K562 (cell line): ENCODE measurements at regions not wholly inside any gene's neighbourhood (a gene's known extent, or its start where the extent isn't known, plus 50 kb on each side); places are given as distances from the start of the nearest gene placed in this dataset.
A peak's percentile ranks its signal among the peaks of the same experiment; 100 is the strongest.

Source experiments
- ATAC-seq: fragments of 200-7000 bp; cut with Tn5 transposase; 3 replicates; pipeline ENCODE4 v1.9.1; 2020; ENCODE audit warnings: moderate library complexity
- BruUV-seq: library from RNA; stranded (reverse); fragments of 400-500 nt; replicated peaks from 2 replicates; lab custom pipeline; 2021; lab: Mats Ljungman, UMichigan
- CTCF ChIA-PET: fragments of 300-600 bp; formaldehyde crosslinking; extraction: SDS; loops from one replicate; lab custom pipeline; 2021; ENCODE audit warnings: low intra/inter-chr PET ratio; lab: Yijun Ruan, JAX
- POLR2A ChIA-PET: fragments of 300-600, 350-650 bp; sonication (Branson Sonifier 250); formaldehyde crosslinking; extraction: SDS; loops from one replicate; lab custom pipeline; 2021; ENCODE audit warnings: antibody characterized with exemption, inconsistent platforms; lab: Yijun Ruan, JAX
- DNase-seq, 4 experiments: peaks; one replicate each; pipeline versions ENCODE4 v3.0.0 to v3.0.0-alpha.2; 2011 to 2018; ENCODE audit warnings: low spot score in 3 of 4, mixed read lengths in 3 of 4; ENCODE audit errors: extremely low read depth in 1 of 4
- FAIRE-seq: peaks from 2 replicates; lab custom pipeline; 2011; peaks lifted over from hg19 to GRCh38; lab: Jason Lieb, UNC
- H2AFZ ChIP-seq: 2 replicates; pipeline ENCODE4 v1.6.0; 2011; ENCODE audit warnings: low read depth, low read length, control low read depth, inconsistent platforms
- H3K27ac ChIP-seq: fragments of 200-600 bp; 3 replicates; pipeline ENCODE4 v1.8.0; 2011; ENCODE audit warnings: low read depth, mild to moderate bottlenecking, control low read depth, inconsistent platforms, low read length, moderate library complexity, mixed read lengths; ENCODE audit errors: extremely low read depth
- H3K27me3 ChIP-seq, 2 experiments: fragments of 300-600 bp in 1 of 2; 2 replicates in 1 of 2; 3 replicates in 1 of 2; pipeline versions ENCODE4 v1.6.0 to v1.8.0; 2011; ENCODE audit warnings: inconsistent platforms in 2 of 2, low read length in 2 of 2, mild to moderate bottlenecking in 1 of 2, mixed read lengths in 1 of 2, moderate library complexity in 1 of 2; ENCODE audit not compliant: control insufficient read depth in 2 of 2, insufficient read depth in 2 of 2
- H3K36me3 ChIP-seq: fragments of 300-600 bp; 3 replicates; pipeline ENCODE4 v1.8.0; 2011; ENCODE audit warnings: mild to moderate bottlenecking, low read length, inconsistent platforms; ENCODE audit not compliant: control insufficient read depth, insufficient read depth
- H3K4me1 ChIP-seq, 2 experiments: fragments of 200-600 bp in 1 of 2; replicated peaks in 1 of 2; 2 replicates in 1 of 2; 3 replicates in 1 of 2; pipeline versions ENCODE4 v1.5.1 to v1.8.0; 2011; ENCODE audit warnings: inconsistent platforms in 2 of 2, low read length in 2 of 2, mild to moderate bottlenecking in 1 of 2, mixed read lengths in 1 of 2, moderate library complexity in 1 of 2; ENCODE audit not compliant: control insufficient read depth in 2 of 2, insufficient read depth in 2 of 2
- H3K4me2 ChIP-seq: 2 replicates; pipeline ENCODE4 v1.6.1; 2011; ENCODE audit warnings: low read length, control low read depth, inconsistent platforms, mixed read lengths; ENCODE audit not compliant: insufficient read depth
- H3K4me3 ChIP-seq: fragments of 200-600 bp; sonication (generic), shearing (Covaris generic); 2 replicates; pipeline ENCODE4 v1.5.1; 2016; ENCODE audit warnings: control low read depth, inconsistent platforms
- H3K79me2 ChIP-seq: fragments of 200-600 bp; 3 replicates; pipeline ENCODE4 v1.8.0; 2011; ENCODE audit warnings: low read length, inconsistent platforms; ENCODE audit not compliant: control insufficient read depth, insufficient read depth
- H3K9ac ChIP-seq, 2 experiments: 2 replicates each; pipeline versions ENCODE4 v1.6.0 to v1.6.1; 2011; ENCODE audit warnings: low read depth in 2 of 2, low read length in 2 of 2, control low read depth in 1 of 2, inconsistent platforms in 1 of 2, mild to moderate bottlenecking in 1 of 2, mixed read lengths in 1 of 2; ENCODE audit not compliant: insufficient read depth in 1 of 2
- H3K9me1 ChIP-seq: one replicate; pipeline ENCODE4 v1.6.0; 2011; ENCODE audit warnings: inconsistent platforms, mild to moderate bottlenecking, low read length, moderate library complexity; ENCODE audit not compliant: control insufficient read depth, insufficient read depth
- H3K9me3 ChIP-seq: replicated peaks from 2 replicates; pipeline ENCODE4 v1.5.1; 2011; ENCODE audit warnings: low read depth, low read length, inconsistent platforms; ENCODE audit not compliant: control insufficient read depth, insufficient read depth
- H4K20me1 ChIP-seq: replicated peaks from 2 replicates; pipeline ENCODE4 v1.6.1; 2011; ENCODE audit warnings: low read length, inconsistent platforms, mixed read lengths; ENCODE audit not compliant: control insufficient read depth, insufficient read depth
- ARID1B ChIP-seq: fragments of 450-650 bp; IDR thresholded peaks from 2 replicates; pipeline ENCODE4 v1.6.1; 2016; ENCODE audit warnings: antibody characterized with exemption, mild to moderate bottlenecking, inconsistent platforms
- BMI1 ChIP-seq: fragments of 150-350 bp; IDR thresholded peaks from 2 replicates; pipeline ENCODE4 v1.6.1; 2014; ENCODE audit warnings: low read length
- CTCFL ChIP-seq: IDR thresholded peaks from 2 replicates; pipeline ENCODE4 v1.6.1; 2011; ENCODE audit warnings: borderline replicate concordance, low read depth, mild to moderate bottlenecking, moderate library complexity, low read length; ENCODE audit not compliant: insufficient read depth, poor library complexity, severe bottlenecking
- DEAF1 ChIP-seq: fragments of 450-650 bp; formaldehyde crosslinking; IDR thresholded peaks from 2 replicates; pipeline ENCODE4 v1.4.0; 2020; ENCODE audit warnings: mild to moderate bottlenecking, moderate library complexity
- ETV1 ChIP-seq: fragments of 450-650 bp; conservative IDR thresholded peaks from 2 replicates; pipeline ENCODE4 v1.6.1; 2016; ENCODE audit warnings: missing genetic modification characterization, control low read depth, low read depth, missing compliant biosample characterization
- HMGXB4 ChIP-seq: sonication (generic); formaldehyde crosslinking; IDR thresholded peaks from 2 replicates; pipeline ENCODE4 v1.8.1; 2023; ENCODE audit warnings: mild to moderate bottlenecking, missing genetic modification reagents
- ID3 ChIP-seq, 2 experiments: fragments of 250-450 bp in 1 of 2; fragments of 450-650 bp in 1 of 2; sonication (Bioruptor Pico) in 1 of 2; IDR thresholded peaks; 2 replicates each; pipeline versions ENCODE4 v1.6.1 to v1.8.0; 2016 to 2021; ENCODE audit warnings: mild to moderate bottlenecking in 2 of 2, moderate library complexity in 2 of 2, missing compliant biosample characterization in 1 of 2, missing genetic modification characterization in 1 of 2
- KLF13 ChIP-seq: fragments of 450-650 bp; IDR thresholded peaks from 2 replicates; pipeline ENCODE4 v1.6.1; 2016; ENCODE audit warnings: missing genetic modification characterization, low read depth, mild to moderate bottlenecking, missing compliant biosample characterization, moderate library complexity, borderline replicate concordance
- MAX ChIP-seq: sonication (generic); formaldehyde crosslinking; IDR thresholded peaks from 2 replicates; pipeline ENCODE4 v1.9.0; 2022; ENCODE audit warnings: mild to moderate bottlenecking, missing genetic modification reagents
- SOX6 ChIP-seq: fragments of 450-650 bp; IDR thresholded peaks from 2 replicates; pipeline ENCODE4 v1.6.1; 2014; ENCODE audit warnings: mild to moderate bottlenecking
- ZNF408 ChIP-seq: fragments of 250-450 bp; sonication (Bioruptor Pico); IDR thresholded peaks from 2 replicates; pipeline ENCODE4 v1.4.0; 2020; ENCODE audit warnings: low read depth, mild to moderate bottlenecking, moderate library complexity
- ZNF561 ChIP-seq: fragments of 450-650 bp; formaldehyde crosslinking; conservative IDR thresholded peaks from 2 replicates; pipeline ENCODE4 v1.4.0; 2020; ENCODE audit warnings: mild to moderate bottlenecking, moderate library complexity
- ZNF696 ChIP-seq: fragments of 250-450 bp; sonication (Bioruptor Pico); conservative IDR thresholded peaks from 2 replicates; pipeline ENCODE4 v1.4.0; 2020; ENCODE audit warnings: mild to moderate bottlenecking, moderate library complexity
- WGBS: fragments of 100-300 bp; shearing (Covaris generic); methylation state at CpG from one replicate; pipeline ENCODE4 v1.1.6; 2016; ENCODE audit warnings: low coverage, mixed read lengths; ENCODE audit not compliant: insufficient coverage; ENCODE audit errors: missing lambda C conversion rate; 5-methylcytosine and 5-hydroxymethylcytosine counted together
- in situ Hi-C: fragments of 300-500 bp; cut with MboI; formaldehyde crosslinking; loops from 4 replicates; pipeline ENCODE4 v1.15.0; 2018; ENCODE audit warnings: inconsistent platforms, mixed read lengths
- intact Hi-C: fragments of 100-400 bp; cut with micrococcal nuclease; formaldehyde crosslinking; loops from 2 replicates; pipeline ENCODE4 v1.14.2; 2022

GRCh38 chr2:169422120-169422519 is 57.2 kb upstream of the BBS5 start:
- CTCF ChIA-PET = no interaction called here
- intact Hi-C loops (no loop called here), in situ Hi-C loops (loop anchor here (25.0 kb wide), 1 partner anchor 460 kb away; no protein-coding TSS in a partner anchor)
- POLR2A ChIA-PET = interaction anchor here (0.6 kb wide), 1 partner anchor 157 kb away, joined by 3 read pairs; no protein-coding TSS in a partner anchor
- H3K9me3 ChIP-seq = no peaks in the 10 kb centered on the region; the same call in 1 of the 2 replicates
- FAIRE-seq (no peak), DNase-seq (no peak), ATAC-seq (no peak; the same call in 2 of the 3 replicates)
- no peak overlapping the region for H2AFZ ChIP-seq
- BruUV-seq = no TSS peak
- H3K4me3 ChIP-seq = no peak overlapping the region
- H3K4me1 ChIP-seq = peaks cover 4% of the 10 kb centered on the region in 2 experiments; a peak in 1 of 5 replicates
- 3% methylated on average over 4 of the region's 4 CpGs for WGBS
- no peaks in the 10 kb centered on the region for H3K36me3 ChIP-seq
- H4K20me1 ChIP-seq = no peaks in the 10 kb centered on the region
- H3K4me2 ChIP-seq = 0 out of 2 replicates have a peak overlapping the region, but pooled peaks have one; percentile 5
- peak overlapping the region in 1 of 2 experiments; percentile 31; a peak in 1 of 4 replicates for H3K9ac ChIP-seq
- H3K79me2 ChIP-seq = no peaks in the 10 kb centered on the region
- no peak overlapping the region for H3K27ac ChIP-seq
- no peaks in the 10 kb centered on the region for H3K9me1 ChIP-seq
- H3K27me3 ChIP-seq = peaks cover 8 to 9% of the 10 kb centered on the region in 2 experiments; a peak in 4 of 5 replicates
- TF ChIP-seq ETV1 (tag) = no peak
- no peak for TF ChIP-seq HMGXB4 (CRISPR knock-in tag)
- TF ChIP-seq ARID1B = 0 out of 2 replicates have a peak, but pooled peaks have one; percentile 39
- TF ChIP-seq SOX6 = 0 out of 2 replicates have a peak, but pooled peaks have one; percentile 9
- TF ChIP-seq ZNF696 = no peak
- TF ChIP-seq BMI1 = no peak
- no peak for TF ChIP-seq MAX
- no peak for TF ChIP-seq ID3 (CRISPR knock-in tag; IDR thresholded peaks at IDR 0.05)
- TF ChIP-seq ID3 (tag; IDR thresholded peaks at IDR 0.05) = no peak
- no peak for TF ChIP-seq DEAF1 (CRISPR knock-in tag)
- no peak for TF ChIP-seq KLF13 (tag)
- no peak for TF ChIP-seq ZNF408
- no peak for TF ChIP-seq ZNF561
- no peak for TF ChIP-seq CTCFL
